Activated naive CD4-positive, alpha-beta T cell treated with anti-CD3 and anti-CD28 coated beads, Interleukin-2, amount 50 U/mL, for 72 hours (primary cell): ENCODE measurements at regions not wholly inside any gene's neighbourhood (a gene's known extent, or its start where the extent isn't known, plus 50 kb on each side); places are given as distances from the start of the nearest gene placed in this dataset.

Experiments used
- ATAC-seq, 2 donors: fragments of 150-1000 bp; cut with Tn5 transposase; 2 replicates each; pipeline ENCODE4 v1.10.0; 2021; ENCODE audit warnings: mild to moderate bottlenecking in 2 of 2, moderate library complexity in 2 of 2
- DNase-seq, 2 donors: peaks; one replicate each; pipeline ENCODE4 v3.0.0; 2021 to 2022; ENCODE audit warnings: low spot score in 2 of 2
- H3K27ac Mint-ChIP-seq, 2 donors: one replicate each; pipeline ENCODE4 v1.8.0; 2022; ENCODE audit warnings: mild to moderate bottlenecking in 2 of 2, mixed read lengths in 2 of 2
- H3K36me3 Mint-ChIP-seq, 2 donors: one replicate each; pipeline ENCODE4 v1.8.0; 2022; ENCODE audit warnings: mixed read lengths in 2 of 2
- H3K9me3 Mint-ChIP-seq, 2 donors: one replicate each; pipeline ENCODE4 v1.8.0; 2022; ENCODE audit warnings: mixed read lengths in 2 of 2

DNA sequence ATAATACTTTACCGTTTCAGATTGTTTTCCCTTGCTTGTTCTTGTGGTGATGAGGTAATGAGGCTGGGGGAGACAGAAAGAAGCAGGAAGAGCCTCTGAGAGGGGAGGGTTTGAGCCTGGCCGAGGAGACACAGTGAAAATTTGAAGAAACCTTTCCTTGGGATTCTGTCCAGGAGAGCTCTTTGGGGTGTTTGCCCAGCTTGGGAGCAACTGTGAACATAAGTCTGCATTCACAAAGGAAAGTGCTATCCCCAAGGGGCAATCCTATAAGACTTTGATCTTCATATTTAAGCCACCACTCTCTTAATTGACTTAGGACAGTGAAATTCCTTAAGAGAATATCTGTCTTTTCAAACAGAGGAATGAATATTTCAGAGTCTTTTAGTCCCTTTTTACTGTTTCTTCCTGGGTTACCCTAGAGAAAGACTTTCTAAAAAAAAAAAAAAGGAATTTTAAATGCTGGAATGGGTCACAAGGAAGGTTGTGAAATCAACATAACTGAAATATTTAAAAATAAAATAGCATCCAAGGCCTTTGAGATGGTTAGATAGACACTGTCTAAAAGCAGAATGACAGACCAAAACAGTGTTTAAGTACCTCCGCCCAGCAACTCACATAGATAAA is 52.5 kb upstream of the STAM2 start:
- DNase-seq (no peak), ATAC-seq (no peak)
- H3K36me3 Mint-ChIP-seq, result no peaks in the 10 kb centered on the region
- no peak overlapping the region for H3K27ac Mint-ChIP-seq
- no peaks in the 10 kb centered on the region for H3K9me3 Mint-ChIP-seq

DNA sequence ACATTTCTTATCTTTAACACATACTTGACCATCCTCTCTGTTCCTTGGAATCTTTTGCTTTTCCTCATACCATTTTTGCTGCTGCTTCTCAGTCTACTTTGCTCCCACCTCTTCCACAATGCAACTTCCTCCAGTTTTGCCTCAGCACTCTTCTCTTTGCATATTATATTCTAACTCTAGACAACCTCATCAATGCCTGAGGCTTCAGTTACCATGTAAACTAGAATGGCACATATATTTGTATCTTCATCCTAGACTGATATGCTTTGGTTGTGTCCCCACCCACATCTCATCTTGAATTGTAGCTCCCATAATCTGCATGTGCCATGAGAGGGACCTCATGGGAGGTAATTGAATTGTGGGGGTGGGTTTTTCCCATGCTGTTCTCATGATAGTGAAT is 55.9 kb upstream of the STAM2 start:
- no peaks in the 10 kb centered on the region for H3K36me3 Mint-ChIP-seq

DNA sequence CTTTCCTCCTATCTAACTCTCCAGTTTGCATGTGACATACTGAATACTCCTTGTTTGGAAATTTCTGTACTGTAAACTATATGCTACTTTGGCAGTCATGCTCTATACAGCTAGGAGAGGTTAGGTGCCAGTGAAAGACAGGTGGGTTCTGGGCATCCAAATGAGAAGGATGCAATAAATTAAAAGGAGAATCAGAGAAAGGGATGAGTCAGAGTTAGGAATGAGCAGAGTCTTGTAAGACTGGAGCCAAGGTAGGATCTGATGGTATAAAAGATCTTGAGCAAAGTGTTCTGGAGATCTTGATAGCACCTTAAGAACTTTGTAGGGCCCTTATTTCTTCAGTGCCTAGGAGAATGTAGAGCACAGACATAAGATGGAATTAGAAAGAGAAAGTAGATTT is 58.7 kb upstream of the STAM2 start:
- Mint-ChIP-seq H3K27ac (no peak overlapping the region), H3K36me3 (no peaks in the 10 kb centered on the region), H3K9me3 (no peaks in the 10 kb centered on the region)
- no peak for ATAC-seq
- DNase-seq, result no peak

More for the DNA sequence above, 55.9 kb upstream of the STAM2 start:
- Mint-ChIP-seq H3K9me3 (no peaks in the 10 kb centered on the region), H3K27ac (no peak overlapping the region)
- DNase-seq, result no peak
- no peak for ATAC-seq

- H3K9me3 Mint-ChIP-seq, result peaks cover 7 to 8% of the 10 kb centered on the region in 2 donors
- H3K27ac Mint-ChIP-seq, result no peak overlapping the region
- DNase-seq, result no peak
- no peak for ATAC-seq
- peaks cover 0 to 6% of the 10 kb centered on the region in 2 donors for H3K36me3 Mint-ChIP-seq
Measured at GRCh38 chr2:152236191-152236925, 60.8 kb upstream of the STAM2 start.

GRCh38 chr2:152238016-152238415 is 62.5 kb upstream of the STAM2 start:
- H3K9me3 Mint-ChIP-seq, result peaks cover 7 to 10% of the 10 kb centered on the region in 2 donors
- DNase-seq (no peak), ATAC-seq (no peak)
- H3K27ac Mint-ChIP-seq, result no peak overlapping the region
- H3K36me3 Mint-ChIP-seq, result peaks cover 0 to 6% of the 10 kb centered on the region in 2 donors

DNA sequence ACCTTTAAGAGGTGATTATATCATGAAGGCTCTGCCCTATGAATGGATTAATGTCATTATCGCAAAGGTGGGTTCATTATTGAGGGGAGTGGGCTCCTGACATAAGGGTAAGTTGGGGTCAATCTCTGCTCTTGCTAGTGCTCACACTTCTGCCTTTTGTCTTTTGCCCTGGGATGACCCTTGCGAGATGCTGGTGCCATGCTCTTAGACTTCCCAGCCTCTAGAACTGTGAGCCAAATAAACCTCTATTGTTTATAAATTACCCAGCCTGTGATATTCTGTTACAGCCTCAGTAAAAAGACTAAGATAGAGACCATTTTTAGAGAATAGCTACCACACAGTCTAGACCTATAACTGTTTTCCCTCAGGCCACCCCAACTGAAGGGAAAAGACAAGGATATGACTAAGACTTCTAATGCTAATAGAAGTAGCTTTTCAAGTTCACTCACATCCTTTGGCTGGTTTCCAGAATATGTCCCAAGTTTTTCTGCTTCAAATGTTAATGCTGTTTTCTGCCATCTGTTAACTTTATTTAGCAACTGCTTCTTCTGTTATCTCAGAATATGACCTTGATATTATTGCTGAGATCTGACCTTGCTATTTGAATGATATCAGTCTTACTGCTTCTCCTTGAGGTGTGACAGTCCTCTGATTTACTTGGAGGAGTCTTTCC is 65.1 kb upstream of the STAM2 start:
- Mint-ChIP-seq H3K9me3 (peaks cover 7 to 10% of the 10 kb centered on the region in 2 donors), H3K27ac (no peak overlapping the region), H3K36me3 (peaks cover 0 to 6% of the 10 kb centered on the region in 2 donors)
- ATAC-seq (no peak), DNase-seq (no peak)

DNA sequence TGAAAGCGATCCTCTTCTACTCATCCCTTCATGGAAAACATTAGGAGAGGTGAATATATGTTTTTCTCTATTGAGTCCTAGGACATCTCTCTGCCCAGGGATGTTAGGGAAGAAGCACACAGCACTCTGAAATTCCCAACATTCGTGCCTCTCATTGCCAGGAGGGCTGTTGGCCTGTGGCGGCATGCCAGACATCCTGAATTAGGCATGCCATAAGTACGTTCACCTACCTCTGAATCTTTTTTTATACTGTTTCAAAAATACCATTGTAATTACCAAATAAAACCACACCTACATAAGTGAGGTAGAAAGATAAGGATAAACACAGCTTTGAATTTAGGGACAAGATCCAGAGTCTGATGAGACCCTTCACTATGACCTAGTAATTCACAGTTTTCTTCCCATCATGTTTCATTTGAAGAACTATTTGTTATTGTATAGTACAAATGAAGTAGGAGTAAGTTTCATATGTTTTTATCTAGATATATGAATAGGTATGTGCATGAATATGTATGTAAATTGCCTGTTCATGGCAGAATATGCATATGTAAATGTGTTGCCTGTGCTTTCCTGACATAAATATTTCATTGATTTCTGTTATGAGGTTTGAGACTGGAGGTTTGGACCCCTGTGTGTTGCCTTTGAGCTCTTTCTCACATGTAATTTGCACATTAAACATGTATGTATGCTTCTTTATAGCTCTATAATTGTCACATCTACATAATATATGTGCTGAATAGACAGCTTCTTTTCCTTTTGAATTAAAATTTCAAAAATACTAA is 66.6 kb upstream of the STAM2 start:
- no peak for ATAC-seq

GRCh38 chr2:152242787-152243472 is 67.4 kb upstream of the STAM2 start:
- ATAC-seq, result no peak
- no peak for DNase-seq
- Mint-ChIP-seq H3K36me3 (peaks cover 0 to 6% of the 10 kb centered on the region in 2 donors), H3K9me3 (peaks cover 7 to 10% of the 10 kb centered on the region in 2 donors), H3K27ac (no peak overlapping the region)

More for the DNA sequence above, 66.6 kb upstream of the STAM2 start:
- H3K27ac Mint-ChIP-seq, result no peak overlapping the region
- H3K9me3 Mint-ChIP-seq, result peaks cover 7 to 10% of the 10 kb centered on the region in 2 donors
- no peak for DNase-seq
- peaks cover 0 to 6% of the 10 kb centered on the region in 2 donors for H3K36me3 Mint-ChIP-seq

GRCh38 chr2:152243761-152244640 is 68.4 kb upstream of the STAM2 start:
- DNase-seq, result no peak
- no peak for ATAC-seq
- Mint-ChIP-seq H3K9me3 (peaks cover 7 to 10% of the 10 kb centered on the region in 2 donors), H3K36me3 (peaks cover 0 to 6% of the 10 kb centered on the region in 2 donors), H3K27ac (no peak overlapping the region)

DNA sequence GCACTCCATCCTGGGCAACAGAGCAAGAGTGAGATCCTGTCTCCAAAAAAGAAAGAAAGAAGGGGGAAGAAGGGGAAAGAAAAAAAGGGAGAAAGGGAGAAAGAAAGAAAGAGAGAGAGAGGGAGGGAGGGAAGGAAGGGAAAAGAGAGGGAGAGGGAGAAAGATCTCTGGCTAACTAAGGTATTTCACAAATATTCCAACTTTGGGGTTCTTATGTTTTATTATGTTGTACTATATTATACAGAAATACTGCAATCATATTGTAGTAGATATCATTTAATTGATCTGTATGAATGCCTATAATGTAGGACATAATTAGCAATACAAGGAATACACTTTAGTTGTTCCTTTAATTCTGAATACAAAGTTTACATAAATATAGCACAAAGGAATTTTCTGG is 70.1 kb upstream of the STAM2 start:
- DNase-seq (no peak), ATAC-seq (no peak)
- H3K27ac Mint-ChIP-seq, result no peak overlapping the region
- peaks cover 0 to under 1% of the 10 kb centered on the region in 2 donors for H3K36me3 Mint-ChIP-seq
- peaks cover under 1 to 7% of the 10 kb centered on the region in 2 donors for H3K9me3 Mint-ChIP-seq

GRCh38 chr2:152246686-152247336 is 71.2 kb upstream of the STAM2 start:
- H3K36me3 Mint-ChIP-seq, result no peaks in the 10 kb centered on the region
- no peak for ATAC-seq
- H3K9me3 Mint-ChIP-seq, result no peaks in the 10 kb centered on the region

GRCh38 chr2:152247337-152247695 is 71.8 kb upstream of the STAM2 start:
- ATAC-seq (no peak), DNase-seq (no peak)
- H3K27ac Mint-ChIP-seq, result no peak overlapping the region
- H3K9me3 Mint-ChIP-seq, result no peaks in the 10 kb centered on the region
- no peaks in the 10 kb centered on the region for H3K36me3 Mint-ChIP-seq

More at GRCh38 chr2:152246686-152247336, 71.2 kb upstream of the STAM2 start:
- H3K27ac Mint-ChIP-seq, result no peak overlapping the region
- no peak for DNase-seq

- Mint-ChIP-seq H3K36me3 (no peaks in the 10 kb centered on the region), H3K27ac (no peak overlapping the region), H3K9me3 (no peaks in the 10 kb centered on the region)
- DNase-seq, result no peak
- no peak for ATAC-seq
Measured at GRCh38 chr2:152250421-152251100, 75.0 kb upstream of the STAM2 start.

- ATAC-seq (no peak), DNase-seq (no peak)
- Mint-ChIP-seq H3K27ac (no peak overlapping the region), H3K36me3 (no peaks in the 10 kb centered on the region), H3K9me3 (no peaks in the 10 kb centered on the region)
Measured at GRCh38 chr2:152251211-152251610, 75.6 kb upstream of the STAM2 start.

DNA sequence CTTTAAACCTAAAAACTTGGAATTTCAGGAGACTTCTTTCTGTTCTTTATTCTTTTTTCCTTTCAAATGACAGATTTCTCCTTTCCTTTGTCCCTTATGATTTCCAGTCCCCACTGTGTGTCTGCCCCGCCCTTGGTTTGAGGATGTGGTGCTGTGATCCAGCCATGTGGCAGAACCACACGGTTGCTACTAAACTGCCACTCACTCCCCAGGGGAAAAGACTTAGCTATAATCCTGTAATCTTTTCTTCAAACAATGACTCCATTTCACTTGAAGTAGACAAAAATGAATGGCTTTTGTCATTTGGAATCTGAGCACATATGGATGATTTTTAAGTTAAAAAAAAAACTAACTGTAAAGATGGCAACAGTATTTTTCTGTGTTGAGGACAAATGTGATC is 76.2 kb upstream of the STAM2 start:
- ATAC-seq (no peak), DNase-seq (no peak)
- no peak overlapping the region for H3K27ac Mint-ChIP-seq
- H3K9me3 Mint-ChIP-seq, result no peaks in the 10 kb centered on the region
- no peaks in the 10 kb centered on the region for H3K36me3 Mint-ChIP-seq
